Cortex of kidney (tissue), 1 donor: ENCODE measurements at regions not wholly inside any gene's neighbourhood (a gene's known extent, or its start where the extent isn't known, plus 50 kb on each side); places are given as distances from the start of the nearest gene placed in this dataset.

ENCODE experiments used
- DNase-seq: peaks from one replicate; lab custom pipeline; 2025; lab: John Stamatoyannopoulos, UW

- DNase-seq: no peak
Observed at GRCh38 chr2:42895791-42896135, 103.4 kb upstream of the HAAO start.

- DNase-seq: no peak
Observed at GRCh38 chr2:42895134-42895790, 102.9 kb upstream of the HAAO start.

GRCh38 chr2:42893047-42893758 is 100.8 kb upstream of the HAAO start:
- DNase-seq: no peak

DNA sequence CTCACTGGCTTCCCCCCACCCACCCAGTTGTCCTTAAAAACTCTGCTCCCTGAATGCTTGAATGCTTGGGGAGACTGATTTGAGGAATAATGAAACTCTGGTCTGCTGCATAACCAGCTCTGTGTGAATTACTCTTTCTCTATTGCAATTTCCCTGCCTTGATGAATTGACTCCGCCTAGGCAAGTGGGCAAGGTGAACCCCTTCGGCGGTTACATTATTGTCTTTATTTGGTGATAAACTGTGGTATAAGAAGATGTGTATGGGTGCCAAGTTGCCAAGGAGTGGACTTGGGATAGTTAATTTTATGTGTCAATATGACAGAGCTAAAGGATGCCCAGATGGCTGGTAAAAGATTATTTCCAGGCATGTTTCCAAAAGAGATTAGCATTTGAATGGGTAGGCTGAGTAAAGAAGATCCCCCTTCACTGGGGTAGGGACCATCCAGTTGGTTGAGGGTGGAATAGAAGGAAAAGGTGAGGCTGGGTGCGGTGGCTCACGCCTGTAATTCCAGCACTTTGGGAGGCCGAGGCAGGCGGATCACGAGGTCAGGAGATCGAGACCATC is 98.5 kb upstream of the HAAO start:
- no peak for DNase-seq

DNA sequence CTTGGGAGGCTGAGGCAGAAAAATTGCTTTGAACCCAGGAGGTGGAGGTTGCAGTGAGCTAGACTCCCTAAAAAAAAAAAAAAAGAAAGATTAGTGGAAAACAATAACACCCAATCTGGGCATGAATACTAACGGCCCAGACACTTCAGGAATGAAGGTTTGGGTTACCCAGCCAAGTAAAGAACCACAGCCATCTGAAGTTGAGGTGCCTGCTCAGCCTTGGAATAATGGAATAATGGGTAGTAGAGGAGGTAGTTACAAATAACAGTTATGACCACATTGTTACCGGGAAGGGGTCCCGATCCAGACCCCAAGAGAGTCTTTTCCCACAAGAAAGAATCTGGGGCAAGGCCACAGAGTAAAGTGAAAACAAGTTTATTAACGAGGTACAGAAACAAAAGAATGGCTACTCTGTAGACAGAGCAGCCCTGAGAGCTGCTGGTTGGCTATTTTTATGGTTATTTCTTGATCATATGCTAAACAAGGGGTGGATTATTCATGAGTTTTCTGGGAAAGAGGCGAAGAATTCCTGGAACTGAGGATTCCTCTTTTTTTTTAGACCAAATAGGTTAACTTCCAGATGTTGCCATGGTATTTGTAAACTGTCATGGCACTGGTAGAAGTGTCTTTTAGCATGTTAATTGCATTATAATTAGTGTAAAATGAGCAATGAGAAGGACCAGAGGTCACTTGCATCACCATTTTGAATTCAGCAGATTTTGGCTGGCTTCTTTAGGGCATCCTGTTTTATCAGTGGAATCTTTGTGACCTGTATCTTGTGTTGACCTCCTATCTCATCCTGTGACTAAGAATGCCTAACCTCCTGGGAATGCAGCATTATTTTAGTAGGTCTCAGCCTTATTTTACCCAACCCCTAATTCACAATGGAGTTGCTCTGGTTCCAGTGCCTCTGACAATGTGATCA is 96.2 kb upstream of the HAAO start:
- DNase-seq: no peak

DNA sequence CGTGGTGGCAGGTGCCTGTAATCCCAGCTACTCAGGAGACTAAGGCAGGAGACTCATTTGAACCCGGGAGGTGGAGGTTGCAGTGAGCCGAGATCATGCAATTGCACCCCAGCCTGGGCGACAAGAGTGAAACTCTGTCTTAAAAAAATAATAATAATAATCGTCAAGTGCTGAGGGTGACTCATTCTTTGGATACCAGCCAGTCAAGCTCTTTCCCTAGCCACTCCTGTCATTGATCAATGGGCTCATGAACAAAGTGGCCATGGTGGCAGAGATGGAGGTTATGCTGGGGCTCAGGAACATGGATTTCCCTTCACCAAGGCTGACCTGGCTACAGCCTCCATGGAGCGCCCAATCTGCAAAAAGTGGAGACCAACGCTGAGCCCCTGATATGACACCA is 94.5 kb upstream of the HAAO start:
- DNase-seq: no peak

DNA sequence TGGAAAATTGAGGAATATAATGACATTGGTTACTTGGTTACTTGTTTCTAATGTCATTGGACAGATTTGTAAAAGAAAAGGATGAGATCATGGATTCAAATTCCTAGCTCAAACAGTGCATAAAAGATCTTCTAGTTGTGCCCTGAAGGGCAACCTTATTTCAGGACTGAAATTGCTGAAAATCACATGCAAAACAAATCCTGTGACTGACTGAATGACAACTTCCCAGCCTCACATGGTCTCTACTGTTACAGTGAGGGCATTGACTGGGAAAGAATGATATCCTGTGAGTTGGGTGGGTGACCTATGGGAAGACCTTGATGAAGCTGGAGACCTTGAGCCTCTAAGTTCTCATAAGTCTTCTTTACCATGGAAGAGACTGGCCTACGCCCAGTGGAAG is 90.4 kb upstream of the HAAO start:
- DNase-seq: no peak

DNA sequence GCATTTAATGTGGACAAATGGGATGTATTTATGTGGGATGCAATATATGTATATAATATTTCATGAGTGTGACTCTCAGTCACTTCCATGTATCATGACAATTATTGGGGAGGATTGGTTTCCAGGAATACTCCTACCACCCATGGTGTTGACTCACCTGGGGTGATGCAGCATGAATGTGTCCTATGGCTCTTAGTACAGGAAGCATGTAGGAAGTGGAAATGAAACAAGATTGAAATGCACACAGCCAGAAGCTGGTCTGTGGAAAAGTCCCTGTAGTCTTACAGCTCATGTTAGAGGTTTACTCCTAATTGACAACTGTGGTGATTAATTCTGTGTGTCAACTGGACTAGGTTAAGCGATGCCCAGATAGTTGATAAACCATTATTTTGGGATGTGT is 89.3 kb upstream of the HAAO start:
- DNase-seq: no peak

DNA sequence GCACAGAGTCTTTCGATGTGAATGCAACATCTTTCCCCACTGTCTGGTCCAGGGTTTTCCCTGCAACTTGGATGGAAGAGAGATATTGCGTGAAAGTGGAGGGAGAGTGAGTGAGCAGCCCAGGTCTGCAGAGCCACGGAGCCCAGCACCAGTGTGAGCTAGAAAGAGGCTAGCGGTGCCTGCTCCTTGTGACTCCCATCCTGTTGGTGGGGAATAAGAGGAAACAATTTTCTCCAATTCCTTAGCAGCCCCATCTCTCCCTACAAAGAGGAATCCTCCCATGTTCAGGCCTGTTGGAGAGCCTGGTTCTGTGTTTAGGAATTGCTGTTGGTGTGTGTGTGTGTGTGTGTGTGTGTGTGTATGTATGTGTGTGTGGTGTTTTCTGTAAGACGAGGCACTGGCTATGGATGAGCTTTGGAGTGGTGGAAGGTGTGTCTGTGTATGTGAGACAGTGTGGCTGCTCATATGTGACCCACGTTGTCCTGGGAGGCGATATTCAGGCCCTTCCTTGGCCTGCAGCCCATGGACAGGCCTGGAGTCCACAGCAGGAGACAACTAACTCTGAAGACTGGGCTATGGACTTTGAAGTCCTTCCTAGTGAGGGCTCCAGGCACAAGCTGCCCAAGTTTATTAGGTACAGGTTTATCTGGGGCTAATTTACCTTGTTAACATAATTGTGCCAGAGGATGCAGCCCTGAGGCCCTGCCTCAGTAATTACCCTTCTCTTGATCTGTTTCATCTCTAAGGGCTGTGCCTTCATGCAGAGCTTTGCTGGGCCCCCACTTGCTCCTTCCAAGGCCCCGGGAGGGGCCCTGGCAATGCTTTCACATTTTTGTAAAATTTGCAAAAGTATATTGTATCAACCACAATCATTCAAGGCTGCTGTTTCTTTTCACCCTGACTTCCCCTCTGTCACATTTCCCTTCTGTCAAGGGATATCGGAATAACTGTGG is 88.6 kb upstream of the HAAO start:
- no peak for DNase-seq

GRCh38 chr2:42879913-42880737 is 87.7 kb upstream of the HAAO start:
- no peak for DNase-seq

GRCh38 chr2:42879121-42879705 is 86.8 kb upstream of the HAAO start:
- DNase-seq: no peak

GRCh38 chr2:42878581-42878980 is 86.2 kb upstream of the HAAO start:
- no peak for DNase-seq

GRCh38 chr2:42877936-42878335 is 85.6 kb upstream of the HAAO start:
- DNase-seq: no peak

DNA sequence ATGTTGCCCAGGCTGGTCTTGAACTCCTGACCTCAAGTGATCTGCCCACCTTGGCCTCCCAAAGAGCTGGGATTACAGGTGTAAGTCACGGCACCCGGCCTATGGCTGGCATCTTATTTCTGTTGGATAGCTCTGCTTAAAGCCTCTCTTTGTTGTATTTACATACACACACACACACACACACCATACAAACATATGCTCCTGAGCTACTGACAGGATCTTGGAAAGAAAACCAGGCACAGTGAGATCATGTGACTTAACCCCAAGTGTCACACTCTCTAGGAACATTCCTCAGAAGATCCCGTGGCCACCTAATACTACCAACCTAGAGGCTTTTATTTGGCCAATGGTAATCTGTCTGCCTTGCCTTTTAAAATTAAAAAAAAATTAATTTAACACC is 85.1 kb upstream of the HAAO start:
- no peak for DNase-seq

DNA sequence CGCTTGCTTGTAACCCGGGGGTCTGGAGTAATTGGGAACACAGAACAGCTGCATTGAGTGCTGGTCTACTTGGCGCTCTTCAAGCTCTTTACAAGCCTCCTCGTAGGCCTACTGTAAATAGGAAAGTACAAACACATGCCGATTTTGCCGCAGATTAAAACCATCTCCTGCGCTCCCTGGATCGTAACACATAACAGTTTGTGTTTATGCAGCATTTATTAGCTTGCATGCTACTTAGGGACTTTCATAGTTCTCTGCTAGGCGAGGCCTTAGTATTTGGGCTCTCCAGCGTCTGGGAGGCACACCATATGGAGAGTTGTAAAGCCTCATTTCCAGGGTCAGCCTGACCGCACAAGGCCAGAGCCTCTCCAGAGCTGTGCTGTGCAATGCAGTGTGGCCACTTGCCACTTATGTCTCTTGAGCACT is 84.0 kb upstream of the HAAO start:
- no peak for DNase-seq

- no peak for DNase-seq
Observed at GRCh38 chr2:42875880-42876279, 83.5 kb upstream of the HAAO start.

DNA sequence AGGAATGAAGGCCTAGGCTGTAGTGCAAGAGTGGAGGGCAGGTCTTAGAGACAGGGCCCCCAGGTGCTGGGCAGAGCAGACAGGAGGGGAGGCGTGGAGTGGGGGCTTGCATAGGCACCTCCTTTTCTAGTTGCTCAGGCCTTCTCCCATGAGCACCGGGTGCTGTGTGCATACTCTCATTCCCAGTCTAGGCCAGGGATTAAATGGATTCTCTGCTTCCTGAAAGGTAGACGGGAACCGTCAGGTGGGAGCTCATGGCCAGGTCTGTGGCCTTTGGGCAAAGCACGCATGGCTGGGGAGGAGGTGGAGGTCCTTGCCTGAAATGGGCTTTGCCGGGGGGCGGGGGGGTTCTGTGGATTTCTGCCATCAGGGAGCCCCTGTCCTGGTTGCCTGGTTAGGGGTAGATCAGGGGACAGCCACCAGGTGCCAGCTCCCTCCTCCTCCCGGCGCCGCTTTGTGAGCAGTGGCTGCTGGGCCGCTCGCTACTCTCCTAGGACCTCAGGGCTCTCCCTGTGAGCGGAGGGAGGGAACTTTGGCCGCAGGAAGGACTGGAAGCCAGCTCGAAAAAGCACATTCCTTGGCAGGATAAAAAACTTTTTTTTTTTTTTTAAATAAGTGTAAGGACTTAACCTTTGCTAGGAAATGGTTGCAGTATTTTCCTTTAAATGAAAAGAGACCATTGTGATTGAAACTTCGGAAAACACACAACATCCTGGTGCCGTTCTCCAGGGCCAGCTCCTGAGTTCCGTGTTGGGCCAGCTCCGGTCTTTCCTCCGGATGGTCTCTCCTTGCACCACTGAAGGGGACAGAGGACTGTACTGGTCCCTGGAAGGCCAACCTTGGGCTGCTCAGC is 82.8 kb upstream of the HAAO start:
- DNase-seq: peak; percentile 19

- DNase-seq: no peak
Observed at GRCh38 chr2:42872721-42873120, 80.3 kb upstream of the HAAO start.

DNA sequence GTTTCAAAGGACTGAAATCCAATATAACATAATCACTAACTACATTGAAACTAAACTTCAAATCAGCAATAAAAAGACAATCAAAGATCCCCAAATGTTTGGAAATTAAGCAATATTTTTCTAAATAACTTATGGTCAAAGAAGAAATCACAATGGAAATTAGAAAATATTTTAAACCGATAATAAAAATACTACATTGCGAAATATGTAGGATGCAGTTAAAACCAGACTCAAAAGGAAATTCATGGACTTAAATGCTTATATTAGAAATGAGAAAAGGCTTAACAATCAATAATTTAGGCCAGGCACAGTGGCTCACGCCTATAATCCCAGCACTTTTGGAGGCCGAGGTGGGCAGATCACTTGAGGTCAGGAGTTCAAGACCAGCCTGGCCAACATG is 79.0 kb upstream of the HAAO start:
- DNase-seq: no peak
